IgD-negative memory B cell (primary cell): ENCODE measurements at regions not wholly inside any gene's neighbourhood (a gene's known extent, or its start where the extent isn't known, plus 50 kb on each side); places are given as distances from the start of the nearest gene placed in this dataset.
A peak's percentile ranks its signal among the peaks of the same experiment; 100 is the strongest.
"Not testable (repeated sequence)": the region's sequence is repeated elsewhere in the genome, so short reads cannot be mapped to it uniquely, and the experiment has no call there.

Source experiments
- H3K27ac Mint-ChIP-seq, 3 donors: one replicate each; pipeline ENCODE4 v1.8.0; 2020 to 2022; ENCODE audit warnings: mild to moderate bottlenecking in 3 of 3, mixed read lengths in 3 of 3, moderate library complexity in 1 of 3
- H3K27me3 Mint-ChIP-seq: one replicate; pipeline ENCODE4 v1.8.0; 2021; ENCODE audit warnings: mixed read lengths
- H3K36me3 Mint-ChIP-seq: one replicate; pipeline ENCODE4 v1.8.0; 2020; ENCODE audit warnings: mild to moderate bottlenecking, mixed read lengths
- H3K4me1 Mint-ChIP-seq, 3 donors: one replicate each; pipeline ENCODE4 v1.8.0; 2020 to 2022; ENCODE audit warnings: mixed read lengths in 3 of 3, mild to moderate bottlenecking in 1 of 3
- H3K4me3 Mint-ChIP-seq, 4 donors: one replicate each; pipeline ENCODE4 v1.8.0; 2020 to 2022; ENCODE audit warnings: mild to moderate bottlenecking in 4 of 4, mixed read lengths in 4 of 4, moderate library complexity in 3 of 4
- H3K9me3 Mint-ChIP-seq, 3 donors: one replicate each; pipeline ENCODE4 v1.8.0; 2020 to 2021; ENCODE audit warnings: mixed read lengths in 3 of 3, mild to moderate bottlenecking in 1 of 3

- no peak overlapping the region for H3K4me3 Mint-ChIP-seq
- no peaks in the 10 kb centered on the region for H3K4me1 Mint-ChIP-seq
- no peaks in the 10 kb centered on the region for H3K36me3 Mint-ChIP-seq
- H3K27ac Mint-ChIP-seq: no peak overlapping the region
- peaks cover 7% of the 10 kb centered on the region for H3K27me3 Mint-ChIP-seq
- peaks cover 0 to 2% (median 0%) of the 10 kb centered on the region in 3 donors for H3K9me3 Mint-ChIP-seq
Measured at GRCh38 chr1:30218438-30218837, 504.9 kb downstream of the MATN1 start.

DNA sequence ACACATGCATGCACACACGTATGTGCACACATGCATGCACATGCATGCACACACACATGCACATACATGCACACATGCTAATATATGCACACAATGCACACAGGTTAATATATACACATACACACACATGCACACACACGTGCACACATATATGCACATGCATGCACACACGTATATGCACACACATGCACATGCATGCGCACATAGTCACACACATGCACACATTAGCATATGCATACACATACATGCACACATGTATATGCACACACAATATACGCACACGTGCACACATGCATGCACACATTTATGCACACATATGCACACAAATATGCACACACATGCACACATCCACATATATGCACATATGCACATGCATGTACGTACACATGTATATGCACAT, 506.8 kb downstream of the MATN1 start:
- Mint-ChIP-seq H3K27me3 (peaks cover 13% of the 10 kb centered on the region), H3K36me3 (no peaks in the 10 kb centered on the region)

GRCh38 chr1:30213936-30214335, 509.4 kb downstream of the MATN1 start:
- no peak overlapping the region for H3K4me3 Mint-ChIP-seq
- H3K4me1 Mint-ChIP-seq: no peaks in the 10 kb centered on the region
- H3K27me3 Mint-ChIP-seq: peaks cover 15% of the 10 kb centered on the region

More for the DNA sequence above, 506.8 kb downstream of the MATN1 start:
- H3K4me1 Mint-ChIP-seq: no peaks in the 10 kb centered on the region
- no peaks in the 10 kb centered on the region for H3K9me3 Mint-ChIP-seq
- H3K4me3 Mint-ChIP-seq: no peak overlapping the region
- H3K27ac Mint-ChIP-seq: no peak overlapping the region

GRCh38 chr1:30207962-30208361, 515.4 kb downstream of the MATN1 start:
- not testable (repeated sequence) for H3K27ac Mint-ChIP-seq, H3K4me1 Mint-ChIP-seq, H3K36me3 Mint-ChIP-seq, H3K9me3 Mint-ChIP-seq, H3K4me3 Mint-ChIP-seq
- H3K27me3 Mint-ChIP-seq: peaks cover 14% of the 10 kb centered on the region

More at GRCh38 chr1:30213936-30214335, 509.4 kb downstream of the MATN1 start:
- H3K27ac Mint-ChIP-seq: no peak overlapping the region
- no peaks in the 10 kb centered on the region for H3K36me3 Mint-ChIP-seq
- no peaks in the 10 kb centered on the region for H3K9me3 Mint-ChIP-seq

- not testable (repeated sequence) for H3K4me3 Mint-ChIP-seq, H3K27me3 Mint-ChIP-seq, H3K36me3 Mint-ChIP-seq, H3K27ac Mint-ChIP-seq, H3K9me3 Mint-ChIP-seq, H3K4me1 Mint-ChIP-seq
Measured at GRCh38 chr1:30206631-30207030, 516.8 kb downstream of the MATN1 start.

- not testable (repeated sequence) for H3K4me3 Mint-ChIP-seq, H3K27ac Mint-ChIP-seq, H3K4me1 Mint-ChIP-seq, H3K27me3 Mint-ChIP-seq, H3K36me3 Mint-ChIP-seq, H3K9me3 Mint-ChIP-seq
Measured at GRCh38 chr1:30204916-30205315, 518.5 kb downstream of the MATN1 start.

- no peak overlapping the region for H3K27ac Mint-ChIP-seq
- no peak overlapping the region for H3K4me3 Mint-ChIP-seq
- peaks cover 10% of the 10 kb centered on the region for H3K27me3 Mint-ChIP-seq
- H3K4me1 Mint-ChIP-seq: no peaks in the 10 kb centered on the region
- H3K36me3 Mint-ChIP-seq: no peaks in the 10 kb centered on the region
- H3K9me3 Mint-ChIP-seq: peaks cover 2 to 6% (median 3%) of the 10 kb centered on the region in 3 donors
Measured at GRCh38 chr1:30201015-30201414, 522.4 kb downstream of the MATN1 start.

DNA sequence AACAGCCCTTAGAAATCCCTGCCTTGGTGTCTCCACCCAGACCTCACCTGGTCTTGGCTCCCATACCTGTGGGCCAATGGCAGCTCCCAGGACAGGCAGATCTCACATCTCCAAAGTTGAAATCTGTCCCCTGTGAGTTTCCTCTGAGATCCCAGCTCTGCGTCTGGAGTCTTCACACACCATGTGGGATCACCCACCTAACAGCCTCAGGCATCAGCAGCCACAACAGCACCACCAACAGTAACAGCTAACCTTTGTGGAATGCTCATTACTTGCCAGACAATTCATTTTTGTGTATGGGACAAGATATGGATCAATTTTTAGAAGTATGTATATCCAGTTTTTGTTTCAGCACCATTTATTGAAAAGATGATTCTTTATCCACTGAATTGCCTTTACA, 523.2 kb downstream of the MATN1 start:
- Mint-ChIP-seq H3K9me3 (peaks cover 2 to 6% (median 3%) of the 10 kb centered on the region in 3 donors), H3K36me3 (no peaks in the 10 kb centered on the region), H3K27me3 (peaks cover 10% of the 10 kb centered on the region), H3K4me3 (no peak overlapping the region), H3K4me1 (no peaks in the 10 kb centered on the region), H3K27ac (no peak overlapping the region)

DNA sequence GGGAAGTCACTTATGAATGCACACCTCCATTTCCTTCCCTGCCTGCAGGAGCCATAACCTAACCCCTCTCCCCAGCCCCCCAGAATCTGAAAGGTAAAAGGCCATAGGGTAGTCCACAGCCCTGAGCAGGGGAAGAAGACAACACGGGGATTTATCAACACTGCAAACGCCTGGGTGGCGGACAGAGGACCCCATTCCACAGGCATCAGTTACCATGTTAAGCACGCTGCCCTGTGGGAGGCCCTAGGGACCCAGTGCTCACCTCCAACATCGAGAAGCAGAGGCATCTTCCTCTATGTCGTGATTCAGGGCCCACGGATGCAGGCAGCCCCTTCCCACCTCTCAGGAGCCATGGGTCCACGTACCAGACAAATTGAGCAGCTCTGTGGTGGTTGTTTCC, 523.8 kb downstream of the MATN1 start:
- no peak overlapping the region for H3K27ac Mint-ChIP-seq
- no peaks in the 10 kb centered on the region for H3K4me1 Mint-ChIP-seq
- H3K9me3 Mint-ChIP-seq: peaks cover 2 to 6% (median 3%) of the 10 kb centered on the region in 3 donors
- peaks cover 11% of the 10 kb centered on the region for H3K27me3 Mint-ChIP-seq
- H3K36me3 Mint-ChIP-seq: no peaks in the 10 kb centered on the region
- no peak overlapping the region for H3K4me3 Mint-ChIP-seq

GRCh38 chr1:30198795-30199403, 524.5 kb downstream of the MATN1 start:
- peaks cover 2 to 6% (median 3%) of the 10 kb centered on the region in 3 donors for H3K9me3 Mint-ChIP-seq
- H3K4me1 Mint-ChIP-seq: no peaks in the 10 kb centered on the region
- no peak overlapping the region for H3K27ac Mint-ChIP-seq
- no peaks in the 10 kb centered on the region for H3K36me3 Mint-ChIP-seq
- H3K4me3 Mint-ChIP-seq: no peak overlapping the region
- H3K27me3 Mint-ChIP-seq: peaks cover 11% of the 10 kb centered on the region

DNA sequence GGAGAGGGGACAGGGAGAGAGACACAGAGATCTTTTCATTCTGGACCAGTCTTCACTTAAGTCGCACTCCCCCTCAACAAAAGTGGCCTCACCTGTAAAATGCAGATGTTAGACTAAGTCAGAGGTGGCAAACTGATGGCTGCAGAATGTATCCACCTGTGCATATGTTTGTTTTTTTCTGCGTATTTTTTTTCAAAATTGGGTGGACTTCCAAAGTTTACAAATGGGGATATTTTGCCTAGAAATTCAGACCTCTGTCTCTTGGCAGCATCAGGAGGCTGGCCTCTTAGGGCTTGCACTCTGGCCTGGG, 525.0 kb downstream of the MATN1 start:
- H3K36me3 Mint-ChIP-seq: no peaks in the 10 kb centered on the region
- H3K4me1 Mint-ChIP-seq: no peaks in the 10 kb centered on the region
- no peak overlapping the region for H3K27ac Mint-ChIP-seq
- H3K9me3 Mint-ChIP-seq: peaks cover 2 to 6% (median 3%) of the 10 kb centered on the region in 3 donors
- peaks cover 11% of the 10 kb centered on the region for H3K27me3 Mint-ChIP-seq
- no peak overlapping the region for H3K4me3 Mint-ChIP-seq

GRCh38 chr1:30197639-30198450, 525.5 kb downstream of the MATN1 start:
- H3K4me3 Mint-ChIP-seq: no peak overlapping the region
- peaks cover 11% of the 10 kb centered on the region for H3K27me3 Mint-ChIP-seq
- H3K4me1 Mint-ChIP-seq: no peaks in the 10 kb centered on the region
- no peaks in the 10 kb centered on the region for H3K36me3 Mint-ChIP-seq
- no peak overlapping the region for H3K27ac Mint-ChIP-seq
- H3K9me3 Mint-ChIP-seq: peaks cover 2 to 6% (median 3%) of the 10 kb centered on the region in 3 donors

GRCh38 chr1:30196872-30197638, 526.3 kb downstream of the MATN1 start:
- H3K27ac Mint-ChIP-seq: no peak overlapping the region
- no peak overlapping the region for H3K4me3 Mint-ChIP-seq
- H3K4me1 Mint-ChIP-seq: no peaks in the 10 kb centered on the region
- H3K36me3 Mint-ChIP-seq: no peaks in the 10 kb centered on the region
- peaks cover 11% of the 10 kb centered on the region for H3K27me3 Mint-ChIP-seq
- peaks cover 2 to 6% (median 3%) of the 10 kb centered on the region in 3 donors for H3K9me3 Mint-ChIP-seq

GRCh38 chr1:30196457-30196856, 526.9 kb downstream of the MATN1 start:
- Mint-ChIP-seq H3K9me3 (peaks cover 2 to 6% (median 3%) of the 10 kb centered on the region in 3 donors), H3K36me3 (no peaks in the 10 kb centered on the region), H3K4me3 (no peak overlapping the region), H3K27ac (no peak overlapping the region), H3K27me3 (peaks cover 11% of the 10 kb centered on the region), H3K4me1 (no peaks in the 10 kb centered on the region)

- H3K36me3 Mint-ChIP-seq: no peaks in the 10 kb centered on the region
- H3K27ac Mint-ChIP-seq: peak overlapping the region in 1 of 3 donors; percentile 46
- no peaks in the 10 kb centered on the region for H3K4me1 Mint-ChIP-seq
- H3K27me3 Mint-ChIP-seq: peaks cover 11% of the 10 kb centered on the region
- H3K9me3 Mint-ChIP-seq: peaks cover 0 to 6% (median 2%) of the 10 kb centered on the region in 3 donors
- no peak overlapping the region for H3K4me3 Mint-ChIP-seq
Measured at GRCh38 chr1:30195424-30196134, 527.8 kb downstream of the MATN1 start.
